Activated CD8-positive, alpha-beta memory T cell treated with anti-CD3 and anti-CD28 coated beads for 1 hour (primary cell): ENCODE measurements at regions not wholly inside any gene's neighbourhood (a gene's known extent, or its start where the extent isn't known, plus 50 kb on each side); places are given as distances from the start of the nearest gene placed in this dataset.

Experiments used
- DNase-seq, 2 donors: peaks; one replicate each; pipeline ENCODE4 v3.0.0-alpha.2; 2020; ENCODE audit warnings: low read depth in 1 of 2; ENCODE audit errors: extremely low read depth in 1 of 2

DNA sequence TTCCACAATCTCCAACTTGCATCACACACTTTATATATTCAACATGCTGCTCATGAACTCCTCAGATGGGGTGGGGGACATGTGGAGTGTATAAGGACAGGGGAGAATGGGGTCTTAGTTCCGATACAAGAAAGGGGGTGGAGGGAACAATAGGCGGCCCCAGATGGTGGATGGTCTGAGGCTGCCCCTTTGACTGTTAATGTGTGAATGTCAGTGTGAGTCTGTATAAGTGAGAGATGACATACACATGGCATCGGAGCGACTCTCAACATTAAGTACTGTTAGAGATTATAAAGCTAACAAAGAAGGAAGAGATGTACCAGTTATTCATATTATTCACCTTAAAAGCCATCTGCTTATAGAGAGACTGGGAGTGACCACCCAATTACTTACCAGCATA, 193.1 kb downstream of the AXIN2 start:
- DNase-seq = no peak

DNA sequence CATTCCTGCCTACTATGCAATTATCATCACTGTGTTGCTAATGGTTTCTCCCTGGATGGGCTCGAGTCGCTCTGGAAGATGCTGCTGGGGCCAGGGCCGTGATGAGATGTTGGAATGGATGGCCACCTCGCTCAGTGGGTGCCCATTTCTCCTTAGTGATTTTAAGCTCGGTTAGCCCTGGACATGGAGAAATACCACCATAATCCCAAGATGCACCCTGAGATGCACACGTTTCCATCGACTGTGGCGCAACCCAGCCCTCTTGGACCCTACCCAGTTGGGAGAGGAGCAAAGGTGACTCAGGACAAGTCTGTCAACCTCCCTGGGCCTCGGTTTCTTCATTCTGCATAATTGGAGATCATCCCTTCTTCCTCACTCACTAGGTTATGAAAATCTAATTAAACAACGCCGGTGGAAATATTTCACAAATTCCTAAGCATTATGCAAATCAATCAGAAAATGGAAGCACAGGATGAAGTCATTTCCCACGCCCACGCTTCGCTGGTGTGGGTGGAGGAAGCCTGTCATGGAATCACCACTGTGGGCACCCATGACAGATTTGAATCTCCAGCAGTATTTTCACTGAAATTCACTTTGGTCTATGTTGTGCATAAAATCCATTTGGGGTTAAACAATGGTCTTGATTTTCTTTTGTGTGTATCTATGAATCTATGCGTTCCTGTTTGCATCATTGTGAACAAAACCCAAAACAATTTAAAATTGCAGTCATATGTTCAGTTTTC, 195.2 kb downstream of the AXIN2 start:
- DNase-seq = no peak

DNA sequence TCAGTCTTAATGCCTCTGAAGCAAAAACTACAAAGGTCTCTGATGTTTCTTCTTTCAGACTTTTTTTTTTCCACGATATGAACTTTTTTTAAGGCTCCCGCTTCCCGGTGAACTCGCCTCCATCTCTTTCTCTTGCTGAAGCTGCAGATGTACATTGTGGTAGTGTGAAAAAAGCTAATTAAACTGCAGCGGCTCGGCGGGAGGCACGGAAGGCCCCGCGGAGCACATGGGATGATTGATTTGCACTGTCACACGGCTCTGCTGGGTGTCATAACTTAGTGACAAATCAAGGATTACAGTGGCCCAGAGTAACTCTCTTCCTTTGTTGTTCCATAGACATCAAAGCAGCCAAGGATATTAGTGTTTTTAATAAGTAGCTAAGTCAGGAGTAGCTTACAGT, 196.3 kb downstream of the AXIN2 start:
- DNase-seq = no peak

- DNase-seq = no peak
Observed at GRCh38 chr17:65364438-65364837, 197.0 kb downstream of the AXIN2 start.

- no peak for DNase-seq
Observed at GRCh38 chr17:65362826-65363225, 198.6 kb downstream of the AXIN2 start.

DNA sequence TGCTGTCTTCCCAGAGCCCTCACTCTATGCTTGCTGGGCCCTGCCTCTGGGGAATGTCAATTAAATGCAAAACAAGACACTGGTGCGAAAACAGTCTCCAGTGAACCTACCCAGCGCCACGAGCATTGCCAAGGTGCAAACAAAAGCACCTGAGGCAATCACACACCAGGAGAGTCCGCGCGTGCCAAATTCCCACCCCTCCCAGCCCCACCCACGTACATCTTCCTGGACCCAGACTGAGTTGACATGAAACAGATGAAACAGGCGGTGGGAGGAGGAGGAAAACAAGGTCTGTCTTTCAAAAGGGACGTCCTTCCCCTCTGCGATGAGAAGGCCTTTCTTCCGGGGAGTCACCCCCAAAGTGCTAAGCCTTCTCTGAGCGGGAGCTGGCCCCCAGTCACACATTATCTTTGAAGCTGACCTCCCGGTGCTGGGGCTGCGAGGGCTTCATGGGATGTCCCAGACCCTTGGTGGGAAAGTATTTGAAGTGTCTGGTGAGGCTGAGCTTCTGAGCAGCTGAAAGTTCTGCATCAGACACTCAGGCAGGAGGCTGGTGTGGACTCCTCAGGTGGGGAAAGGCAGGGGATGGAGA, 200.4 kb downstream of the AXIN2 start:
- DNase-seq = no peak

- DNase-seq = no peak
Observed at GRCh38 chr17:65359016-65359415, 202.4 kb downstream of the AXIN2 start.

DNA sequence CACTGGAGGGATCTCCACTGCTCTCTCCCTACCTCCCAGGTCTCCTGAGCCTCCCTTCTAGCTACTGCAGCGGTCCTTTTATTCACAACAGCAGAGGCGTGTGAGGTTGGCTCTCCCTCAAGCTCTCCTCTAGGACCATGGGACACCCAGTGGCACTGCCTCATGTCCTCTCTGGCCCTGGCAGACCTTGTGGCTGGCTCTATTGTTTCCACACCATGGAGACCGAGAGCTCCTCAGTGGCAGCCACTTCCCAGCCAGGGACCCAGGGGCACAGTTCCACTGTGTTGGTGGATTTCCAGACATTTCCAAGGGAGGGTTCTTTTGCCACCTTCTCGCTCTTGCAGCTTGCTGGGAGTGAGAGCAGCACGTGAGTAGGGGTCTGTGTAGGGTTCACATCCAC, 204.9 kb downstream of the AXIN2 start:
- no peak for DNase-seq

- DNase-seq = no peak
Observed at GRCh38 chr17:65355246-65355645, 206.2 kb downstream of the AXIN2 start.

GRCh38 chr17:65349916-65350315, 211.5 kb downstream of the AXIN2 start:
- no peak for DNase-seq

DNA sequence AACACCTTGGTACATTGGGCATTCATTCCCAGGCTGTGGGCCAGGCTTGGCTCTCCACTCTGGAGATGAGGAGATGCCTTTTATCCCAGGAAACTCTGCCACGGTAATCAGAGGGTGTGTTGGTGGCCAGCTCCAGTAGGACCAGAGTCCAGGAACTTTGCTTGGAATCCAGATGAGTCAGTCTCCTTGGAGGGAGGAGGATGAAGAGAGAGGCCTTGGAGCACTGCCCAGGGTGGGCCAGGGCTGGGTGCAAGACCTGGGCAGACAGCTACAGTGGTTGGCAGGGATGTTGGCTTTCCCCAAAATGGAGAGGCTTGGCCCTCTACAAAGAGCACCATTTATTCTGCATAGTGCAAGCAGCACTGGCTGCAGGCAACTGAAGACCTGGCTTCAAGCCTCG, 209.0 kb downstream of the RGS9 start:
- DNase-seq = no peak

DNA sequence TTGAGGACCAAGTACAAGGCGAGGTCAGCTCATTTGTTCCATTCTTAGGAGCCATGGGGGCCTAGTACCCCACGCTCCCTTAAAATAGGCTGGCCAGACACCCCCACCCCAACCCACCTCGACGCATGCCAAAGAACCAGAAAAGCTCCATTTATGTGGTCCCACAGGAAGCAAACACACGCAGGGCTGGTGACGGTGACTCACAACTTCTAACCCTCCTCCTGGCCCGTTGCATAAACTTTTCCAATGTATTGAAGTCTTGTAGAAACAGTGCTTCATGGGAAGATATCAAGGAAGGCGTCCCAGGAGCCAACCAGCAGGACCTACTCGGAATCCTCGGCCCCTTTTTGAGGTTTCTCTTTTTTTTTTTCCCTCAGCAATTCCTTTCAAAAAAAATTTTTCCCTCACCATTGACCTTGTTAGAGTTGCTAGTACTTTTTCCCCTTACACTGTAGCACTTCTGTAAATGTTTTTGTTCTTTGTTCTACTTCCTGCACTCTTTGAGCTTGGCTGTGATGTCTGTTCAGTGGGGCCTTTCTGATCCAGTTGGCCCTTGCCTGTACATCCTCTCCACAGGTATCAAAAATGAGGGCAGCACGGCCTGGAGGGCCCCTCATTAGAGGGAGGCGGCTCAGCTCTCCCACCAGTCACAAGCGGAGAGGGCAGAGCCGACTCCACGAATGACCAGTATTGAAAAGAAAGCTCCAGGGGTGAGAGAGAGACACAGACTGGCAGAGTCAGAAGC, 208.3 kb downstream of the RGS9 start:
- peak in 1 of 2 donors; percentile 12 for DNase-seq

DNA sequence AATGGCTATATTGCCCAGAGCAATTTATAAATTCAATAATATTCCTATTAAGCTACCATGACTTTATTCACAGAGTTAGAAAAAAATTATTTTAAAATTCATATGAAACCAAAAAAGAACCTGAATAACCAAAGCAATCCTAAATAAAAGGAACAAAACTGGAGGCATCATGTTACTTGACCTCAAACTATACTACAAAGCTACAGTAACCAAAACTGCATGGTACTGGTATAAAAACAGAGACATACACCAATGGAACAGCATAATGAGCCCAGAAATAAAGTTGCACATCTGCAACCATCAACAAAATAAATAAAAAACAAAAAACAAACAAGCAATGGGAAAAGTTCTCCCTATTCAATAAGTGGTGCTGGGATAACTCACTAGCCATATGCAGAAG, 203.2 kb downstream of the RGS9 start:
- DNase-seq = no peak

- no peak for DNase-seq
Observed at GRCh38 chr17:65334406-65334805, 197.2 kb downstream of the RGS9 start.

DNA sequence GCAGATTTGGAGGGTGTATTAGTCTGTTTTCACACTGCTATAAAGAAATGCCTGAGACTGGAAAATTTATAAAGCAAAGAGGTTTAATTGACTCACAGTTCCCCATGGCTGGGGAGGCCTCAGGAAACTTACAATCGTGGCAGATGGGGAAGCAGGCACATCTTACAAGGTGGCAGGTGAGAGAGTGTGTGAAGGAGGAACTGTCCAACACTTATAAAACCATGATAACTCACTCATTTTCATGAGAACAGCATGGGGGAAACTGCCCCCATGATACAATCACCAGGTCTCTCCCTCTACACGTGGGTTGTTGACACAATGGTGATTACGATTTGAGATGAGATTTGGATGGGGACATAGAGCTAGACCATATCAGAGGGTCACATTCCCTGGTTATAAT, 195.6 kb downstream of the RGS9 start:
- no peak for DNase-seq

DNA sequence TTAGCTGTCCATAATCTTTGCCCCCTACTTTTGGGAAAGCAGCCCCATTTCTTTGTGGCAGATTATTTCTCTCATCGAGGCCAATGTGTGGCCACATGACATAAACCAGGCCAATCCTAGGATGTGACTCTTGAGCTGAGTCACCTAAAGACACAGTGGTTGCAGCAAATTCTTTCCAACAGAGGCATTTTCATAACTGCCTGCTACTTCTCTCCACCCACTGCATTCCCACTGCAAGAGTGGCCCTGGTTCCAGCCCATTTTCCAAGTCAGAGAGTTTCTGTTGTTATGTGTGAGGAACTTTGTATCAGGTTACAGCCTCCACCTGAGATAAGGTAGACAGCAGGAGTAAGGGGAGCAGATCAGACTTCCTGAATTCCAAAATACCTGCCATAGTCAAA, 195.2 kb downstream of the RGS9 start:
- DNase-seq = no peak

DNA sequence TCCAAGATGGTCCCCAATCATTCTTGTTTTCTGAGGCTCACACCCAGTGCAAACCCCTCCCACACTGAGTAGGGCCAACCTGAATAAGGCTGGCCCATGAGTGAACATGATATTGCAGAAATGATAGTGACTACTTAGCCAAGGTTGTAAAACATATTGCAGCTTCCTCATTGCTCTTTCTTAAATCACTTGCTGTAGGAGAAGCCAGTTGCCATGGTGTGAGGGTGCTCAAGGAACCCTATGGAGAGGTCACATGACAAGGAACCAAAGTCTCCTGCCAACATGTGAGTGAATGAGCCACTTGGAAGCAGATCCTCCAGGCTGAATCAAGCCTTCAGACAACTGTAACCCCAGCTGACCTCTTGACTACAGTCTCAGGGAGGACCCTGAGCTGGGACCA, 191.4 kb downstream of the RGS9 start:
- no peak for DNase-seq

DNA sequence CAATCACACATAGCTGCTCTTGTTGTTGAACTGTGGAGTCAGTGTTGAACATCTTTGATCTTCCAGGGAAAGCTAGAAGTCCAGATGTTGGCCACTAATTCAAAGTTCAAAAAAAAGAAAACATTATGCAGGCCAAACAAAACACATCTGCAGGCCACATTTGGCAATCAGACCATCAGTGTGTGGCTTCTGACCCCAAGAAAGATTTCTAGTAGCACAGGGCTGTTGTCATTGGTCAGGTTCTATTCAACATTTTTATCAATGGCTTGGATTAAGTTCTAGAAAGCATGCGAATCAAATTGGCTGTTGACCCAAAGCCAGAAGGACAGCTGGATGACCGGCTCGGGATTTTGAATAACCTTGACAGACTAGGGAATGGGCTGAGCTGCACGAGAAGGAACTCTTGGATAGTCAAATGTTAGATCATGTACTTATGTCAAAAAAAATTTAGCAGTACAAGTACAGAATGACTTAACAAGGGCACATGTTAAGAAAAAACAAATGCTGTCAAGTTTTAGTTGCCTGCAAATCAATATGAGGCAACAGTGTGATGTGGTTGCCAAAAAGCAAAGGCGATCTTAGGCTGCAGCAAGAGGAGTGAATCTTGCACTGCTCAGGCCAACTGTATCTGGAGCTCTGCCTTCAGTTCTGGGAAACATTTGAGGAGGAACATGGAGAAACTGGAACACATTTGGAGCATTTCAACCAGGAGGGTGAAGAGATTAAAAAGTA, 187.6 kb downstream of the RGS9 start:
- no peak for DNase-seq

DNA sequence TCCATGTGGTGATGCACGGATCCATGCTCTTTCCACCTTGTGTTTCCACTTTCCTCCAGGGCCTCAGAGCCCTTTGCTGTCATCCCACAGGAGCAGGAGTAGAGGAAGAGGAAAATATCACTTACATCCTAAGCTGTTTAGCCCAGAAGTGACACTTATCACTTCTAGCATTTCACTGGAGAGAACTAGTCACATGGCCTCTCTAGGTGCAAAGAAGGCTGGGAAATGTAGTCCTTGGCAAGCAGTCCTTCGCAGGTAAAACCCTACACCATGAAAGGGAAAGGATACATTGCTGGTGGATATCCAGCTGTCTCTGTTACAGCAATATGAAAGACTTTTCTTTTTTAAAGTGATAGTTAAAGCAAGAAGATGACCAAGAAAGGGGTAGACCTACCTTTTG, 185.9 kb downstream of the RGS9 start:
- no peak for DNase-seq

DNA sequence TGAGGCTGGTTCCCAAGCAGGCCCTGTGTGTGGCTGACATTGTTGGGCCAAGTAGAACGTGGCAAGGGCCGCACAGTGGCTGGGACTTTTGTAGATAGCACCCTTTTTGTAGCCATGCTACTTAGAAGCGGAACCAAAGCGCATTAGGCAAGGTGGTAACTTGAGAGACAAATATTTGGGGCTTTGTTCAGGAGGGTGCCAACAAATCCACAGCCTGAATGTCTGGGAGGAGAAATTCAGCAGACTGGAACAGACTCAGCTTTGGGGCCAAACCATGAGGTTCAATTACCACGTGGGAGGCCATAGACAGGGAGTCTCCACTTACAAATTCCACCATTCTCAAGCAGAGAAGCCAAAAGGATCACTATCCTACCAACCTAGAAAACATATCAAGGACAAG, 183.7 kb downstream of the RGS9 start:
- DNase-seq = no peak

GRCh38 chr17:65314212-65314611, 177.0 kb downstream of the RGS9 start:
- DNase-seq = no peak
